GM18520 (cell line): ENCODE measurements at regions not wholly inside any gene's neighbourhood (a gene's known extent, or its start where the extent isn't known, plus 50 kb on each side); places are given as distances from the start of the nearest gene placed in this dataset.

Source experiments
- ATAC-seq: cut with Tn5 transposase; IDR thresholded peaks from one replicate; pipeline ENCODE4 v1.9.1; 2021; ENCODE audit not compliant: unreplicated experiment

- ATAC-seq: no peak
These were observed 290.2 kb upstream of the SP4 start for GRCh38 chr7:21137640-21138039.

- ATAC-seq: no peak
These were observed 287.3 kb upstream of the SP4 start for GRCh38 chr7:21140622-21141021.

GRCh38 chr7:21141476-21141875 is 286.4 kb upstream of the SP4 start:
- ATAC-seq: no peak

DNA sequence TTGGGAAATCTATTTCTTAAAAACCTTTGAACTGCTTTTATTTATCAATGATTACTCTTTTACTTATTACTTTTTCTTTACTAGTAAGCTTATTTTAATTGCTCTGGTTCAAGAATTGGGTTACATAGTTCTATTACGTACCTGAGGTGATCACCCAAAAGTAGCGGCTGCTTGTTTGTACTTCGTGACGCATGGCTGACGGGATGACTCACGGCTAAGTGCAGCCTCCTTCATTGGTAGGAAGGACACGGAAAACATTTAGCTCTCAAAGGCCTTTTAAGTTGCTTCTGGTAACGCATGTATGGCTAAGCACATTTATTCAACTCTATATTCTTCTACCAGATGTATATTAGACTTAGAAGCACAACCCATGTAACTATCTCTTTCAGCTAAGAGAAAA is 285.8 kb upstream of the SP4 start:
- no peak for ATAC-seq

DNA sequence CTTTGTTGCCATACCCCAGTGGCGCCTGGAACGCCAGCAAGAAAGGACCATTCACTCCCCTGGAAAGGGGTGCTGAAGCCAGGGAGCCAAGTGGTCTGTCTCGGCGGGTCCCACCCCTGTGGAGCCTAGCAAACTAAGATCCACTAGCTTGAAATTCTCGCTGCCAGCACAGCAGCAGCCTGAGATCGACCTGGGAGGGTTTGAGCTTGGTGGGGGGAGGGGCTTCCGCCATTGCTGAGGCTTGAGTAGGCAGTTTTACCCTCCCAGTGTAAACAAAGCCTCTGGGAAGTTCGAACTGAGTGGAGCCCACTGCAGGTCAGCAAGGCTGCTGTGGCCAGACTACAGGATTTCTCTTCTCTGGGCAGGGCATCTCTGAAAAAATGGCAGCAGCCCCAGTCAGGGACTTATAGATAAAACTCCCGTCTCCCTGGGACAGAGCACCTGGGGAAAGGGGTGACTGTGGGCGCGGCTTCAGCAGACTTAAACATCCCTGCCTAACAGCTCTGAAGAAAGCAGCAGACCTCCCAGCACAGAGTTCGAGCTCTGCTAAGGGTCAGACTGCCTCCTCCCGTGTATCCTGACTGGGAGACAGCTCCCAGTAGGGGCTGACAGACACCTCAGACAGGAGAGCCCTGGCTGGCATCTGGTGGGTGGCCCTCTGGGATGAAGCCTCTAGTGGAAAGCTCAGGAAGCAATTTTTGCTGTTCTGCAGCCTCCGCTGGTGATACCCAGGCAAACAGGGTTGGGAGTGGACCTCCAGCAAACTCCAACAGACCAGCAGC is 281.1 kb upstream of the SP4 start:
- ATAC-seq: no peak

GRCh38 chr7:21149809-21150208 is 278.1 kb upstream of the SP4 start:
- ATAC-seq: no peak

GRCh38 chr7:21154614-21155013 is 273.3 kb upstream of the SP4 start:
- ATAC-seq: no peak

DNA sequence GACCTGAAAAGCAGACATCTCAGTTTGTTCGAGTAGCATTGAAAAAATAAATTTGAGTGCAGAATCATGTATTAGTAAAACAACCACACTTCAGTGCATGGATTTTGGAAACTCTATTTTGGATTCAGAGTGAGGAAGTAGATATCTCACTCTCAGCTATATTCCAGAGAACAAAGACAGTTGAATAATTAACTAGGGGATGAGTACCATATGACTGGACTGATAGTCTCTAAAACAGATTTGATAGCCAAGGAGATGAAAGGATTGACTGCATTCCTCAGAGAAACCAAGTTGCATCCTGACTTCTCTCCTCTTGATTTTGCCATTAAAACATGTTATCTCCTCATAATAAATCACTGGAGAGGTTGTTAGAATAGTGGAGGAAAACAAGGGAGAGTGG is 268.4 kb upstream of the SP4 start:
- no peak for ATAC-seq

DNA sequence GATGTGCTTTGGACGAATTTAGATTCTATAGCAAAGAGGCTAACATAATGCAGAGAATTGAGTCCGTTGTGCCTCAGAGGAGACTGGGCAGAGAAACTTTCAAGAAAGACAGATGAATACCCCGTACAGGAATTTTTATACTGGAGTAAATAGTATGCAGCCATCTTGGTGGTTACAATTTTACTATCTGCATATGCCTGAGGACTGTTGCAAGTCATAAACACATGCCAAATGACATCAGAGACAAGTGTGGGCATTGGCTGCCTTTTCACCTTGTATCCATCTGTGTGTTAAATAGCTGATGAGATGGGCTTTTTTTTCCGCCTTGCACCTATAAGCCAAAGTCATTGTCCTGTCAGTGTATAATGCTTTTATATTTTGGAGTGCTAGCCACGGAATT is 267.5 kb upstream of the SP4 start:
- no peak for ATAC-seq

GRCh38 chr7:21167942-21168341 is 259.9 kb upstream of the SP4 start:
- ATAC-seq: no peak

- no peak for ATAC-seq
These were observed 258.0 kb upstream of the SP4 start for GRCh38 chr7:21169667-21170580.

DNA sequence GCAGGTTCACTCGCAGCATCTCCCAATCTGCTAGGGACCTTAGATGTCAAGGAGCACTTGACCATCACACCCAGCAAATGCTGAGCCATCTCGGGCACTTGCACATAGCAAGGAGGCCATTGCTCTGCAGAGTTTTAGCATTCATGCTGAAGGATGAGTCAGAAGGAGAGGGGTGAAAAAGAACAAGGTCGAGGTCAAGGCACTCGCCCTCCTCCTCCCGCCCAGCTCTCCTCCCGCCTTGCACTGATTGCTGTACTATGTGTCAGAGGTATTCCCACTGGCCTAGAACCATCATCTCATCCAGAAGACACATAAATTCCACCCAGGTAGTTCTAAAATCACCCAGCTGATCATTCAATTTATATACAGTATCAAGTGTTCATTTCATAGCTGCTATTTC is 255.1 kb upstream of the SP4 start:
- no peak for ATAC-seq

- ATAC-seq: no peak
These were observed 254.4 kb upstream of the SP4 start for GRCh38 chr7:21173436-21173835.

- no peak for ATAC-seq
These were observed 252.2 kb upstream of the SP4 start for GRCh38 chr7:21175714-21176113.

- ATAC-seq: no peak
These were observed 242.8 kb upstream of the SP4 start for GRCh38 chr7:21184942-21185652.

DNA sequence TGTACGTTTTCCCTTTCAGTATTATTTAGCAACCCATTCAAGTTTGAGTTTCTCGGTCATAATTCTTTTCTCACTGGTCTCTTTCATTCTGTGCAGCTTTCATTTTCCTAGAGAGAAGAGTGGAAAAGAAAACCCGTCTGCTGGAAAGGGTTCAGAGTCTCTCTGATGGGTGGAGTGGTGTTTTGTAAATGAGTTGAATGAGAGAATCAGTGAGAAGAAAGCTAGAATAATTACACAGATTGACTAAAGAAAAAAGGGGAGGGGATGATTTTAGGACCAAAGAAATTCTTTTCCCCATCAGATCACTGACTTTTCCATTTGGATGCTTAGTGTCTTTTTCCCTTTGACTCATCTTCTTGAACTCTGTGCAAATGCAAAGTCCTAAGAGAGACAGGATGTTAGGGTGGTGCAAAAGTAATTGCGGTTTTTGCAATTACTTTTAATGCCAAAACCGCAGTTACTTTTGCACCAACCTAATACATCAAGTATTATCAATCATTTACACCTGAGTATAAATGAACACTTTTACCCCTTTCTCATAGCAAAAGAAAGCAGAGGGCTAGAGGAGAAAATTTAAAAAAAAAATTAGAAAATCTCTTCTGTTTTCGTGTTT is 242.1 kb upstream of the SP4 start:
- no peak for ATAC-seq

DNA sequence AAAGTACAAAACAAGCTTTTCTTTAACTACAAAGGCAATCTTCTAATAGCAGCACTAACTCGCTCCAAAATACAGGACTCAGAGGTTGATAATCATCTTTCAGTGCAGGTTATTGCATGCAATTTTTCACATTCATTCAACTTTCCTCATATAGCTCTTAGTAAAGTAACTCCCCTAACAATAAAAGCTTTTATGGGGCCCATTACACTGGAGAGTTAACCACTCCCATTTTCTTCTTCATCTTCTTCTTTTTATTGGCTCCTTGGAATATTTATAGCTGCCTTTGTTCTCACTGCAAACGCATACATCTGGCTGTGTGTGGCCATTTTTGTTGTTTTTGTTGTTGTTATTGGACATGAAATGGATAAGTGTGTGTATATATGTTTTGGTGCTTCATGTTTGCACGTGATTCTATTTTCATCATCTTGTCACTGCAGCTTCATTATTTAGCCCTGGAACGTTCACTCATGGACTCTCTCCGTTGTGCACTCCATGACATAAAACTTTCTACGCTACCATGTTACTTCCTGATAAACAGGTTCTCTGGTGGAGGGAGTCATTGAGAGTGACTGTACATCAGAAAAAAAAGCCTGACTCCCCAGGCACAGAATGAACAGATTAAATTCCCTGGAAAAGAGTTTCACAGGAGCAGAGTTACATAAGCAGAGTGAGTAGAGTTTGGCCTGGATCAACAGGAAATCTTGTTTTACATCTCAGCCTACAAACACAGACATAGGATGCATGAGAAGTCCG is 236.4 kb upstream of the SP4 start:
- no peak for ATAC-seq

GRCh38 chr7:21192657-21193056 is 235.2 kb upstream of the SP4 start:
- ATAC-seq: no peak

GRCh38 chr7:21193895-21194294 is 234.0 kb upstream of the SP4 start:
- no peak for ATAC-seq

DNA sequence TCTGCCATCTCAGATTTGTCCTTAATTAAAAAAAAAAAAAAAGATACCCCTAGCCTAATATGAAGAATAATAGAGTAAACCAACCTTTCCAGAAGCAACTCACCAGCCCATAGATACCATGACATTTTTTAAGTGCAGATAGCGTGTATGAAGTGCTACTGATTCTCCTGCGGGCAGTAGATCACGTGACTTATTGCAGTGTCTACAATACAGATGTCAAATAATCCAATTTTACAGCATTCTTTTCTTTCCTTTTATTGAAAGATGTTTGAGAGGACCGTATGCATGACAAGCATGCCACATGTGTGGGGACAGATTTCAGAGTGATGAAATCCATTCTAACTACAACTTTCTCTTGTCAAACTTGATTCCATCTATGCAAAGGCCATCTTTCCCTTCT is 232.9 kb upstream of the SP4 start:
- no peak for ATAC-seq
